Esophagus muscularis mucosa (tissue), 3 donors: ENCODE measurements at regions not wholly inside any gene's neighbourhood (a gene's known extent, or its start where the extent isn't known, plus 50 kb on each side); places are given as distances from the start of the nearest gene placed in this dataset.

Experiments
- CTCF ChIP-seq, 3 experiments: fragments of 200-600 bp in 2 of 3; fragments of 450-650 bp in 1 of 3; sonication (generic) in 2 of 3; IDR thresholded peaks; one replicate each; pipeline ENCODE4 v1.5.1; 2017 to 2019; ENCODE audit warnings: antibody characterized with exemption in 3 of 3, mild to moderate bottlenecking in 2 of 3, moderate library complexity in 1 of 3
- EP300 ChIP-seq: sonication (generic); formaldehyde crosslinking; IDR thresholded peaks from one replicate; pipeline ENCODE4 v1.6.1; 2017; ENCODE audit warnings: antibody characterized with exemption

- TF ChIP-seq CTCF (IDR thresholded peaks at IDR 0.05): no peak
- TF ChIP-seq EP300: no peak
Observed at GRCh38 chr3:30085486-30085885, 520.9 kb upstream of the TGFBR2 start.
